SK-N-MC (cell line): ENCODE measurements at regions not wholly inside any gene's neighbourhood (a gene's known extent, or its start where the extent isn't known, plus 50 kb on each side); places are given as distances from the start of the nearest gene placed in this dataset.

Experiments
- EZH2 ChIP-seq: fragments of 200-600 bp; sonication (generic); IDR thresholded peaks from one replicate; pipeline ENCODE4 v1.6.1; 2017; ENCODE audit warnings: antibody characterized with exemption
- FOXP2 ChIP-seq: optimal IDR thresholded peaks from 2 replicates; pipeline ENCODE3; 2011; ENCODE audit warnings: mild to moderate bottlenecking, moderate library complexity; ENCODE audit not compliant: insufficient read depth; ENCODE audit errors: extremely low read length, control extremely low read depth
- POLR2AphosphoS5 ChIP-seq: IDR thresholded peaks from 2 replicates; pipeline ENCODE4 v1.6.1; 2012; ENCODE audit warnings: mild to moderate bottlenecking, low read depth, low read length, borderline replicate concordance

- TF ChIP-seq POLR2AphosphoS5 (no peak), EZH2 (no peak), FOXP2 (no peak)
Observed at GRCh38 chr1:112061056-112061455, 71.6 kb upstream of the KCND3 start.
